GM21723 (cell line): ENCODE measurements at regions not wholly inside any gene's neighbourhood (a gene's known extent, or its start where the extent isn't known, plus 50 kb on each side); places are given as distances from the start of the nearest gene placed in this dataset.
"Not testable (repeated sequence)": the region's sequence is repeated elsewhere in the genome, so short reads cannot be mapped to it uniquely, and the experiment has no call there.

ENCODE experiments used
- ATAC-seq: cut with Tn5 transposase; IDR thresholded peaks from one replicate; pipeline ENCODE4 v1.9.1; 2021; ENCODE audit warnings: mild to moderate bottlenecking, moderate library complexity; ENCODE audit not compliant: unreplicated experiment

- ATAC-seq: no peak
Observed at GRCh38 chr18:27301615-27302378, 116.7 kb upstream of the CHST9 start.

- no peak for ATAC-seq
Observed at GRCh38 chr18:27298214-27298804, 113.2 kb upstream of the CHST9 start.

- not testable (repeated sequence) for ATAC-seq
Observed at GRCh38 chr18:27285973-27286562, 101.0 kb upstream of the CHST9 start.

- no peak for ATAC-seq
Observed at GRCh38 chr18:27278131-27278530, 93.0 kb upstream of the CHST9 start.

- no peak for ATAC-seq
Observed at GRCh38 chr18:27277554-27277953, 92.4 kb upstream of the CHST9 start.

GRCh38 chr18:27276886-27277285 lies 91.8 kb upstream of the CHST9 start:
- no peak for ATAC-seq

DNA sequence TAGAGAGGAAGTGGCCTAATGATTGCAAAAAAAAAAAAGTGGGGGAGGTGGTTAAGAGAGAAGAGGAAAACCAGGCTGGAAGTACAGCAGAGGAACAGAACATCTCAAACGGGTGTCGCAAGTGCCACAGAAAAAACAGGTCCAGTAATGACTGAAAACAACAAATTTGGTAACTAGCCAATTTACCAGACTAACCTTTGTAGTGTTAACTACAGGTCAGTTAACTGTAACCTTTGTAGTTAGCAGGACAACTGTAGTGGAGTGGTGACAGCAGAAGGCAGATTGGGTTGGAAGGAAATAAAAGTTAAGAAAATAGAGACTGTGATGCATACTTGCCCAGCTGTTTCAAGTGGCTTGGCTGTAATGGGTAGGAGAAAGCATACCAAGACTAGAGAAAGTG lies 91.4 kb upstream of the CHST9 start:
- ATAC-seq: no peak

- ATAC-seq: no peak
Observed at GRCh38 chr18:27274901-27275300, 89.8 kb upstream of the CHST9 start.

GRCh38 chr18:27270508-27270907 lies 85.4 kb upstream of the CHST9 start:
- ATAC-seq: no peak

- ATAC-seq: no peak
Observed at GRCh38 chr18:27263369-27263768, 78.3 kb upstream of the CHST9 start.

- no peak for ATAC-seq
Observed at GRCh38 chr18:27261769-27262549, 76.9 kb upstream of the CHST9 start.

DNA sequence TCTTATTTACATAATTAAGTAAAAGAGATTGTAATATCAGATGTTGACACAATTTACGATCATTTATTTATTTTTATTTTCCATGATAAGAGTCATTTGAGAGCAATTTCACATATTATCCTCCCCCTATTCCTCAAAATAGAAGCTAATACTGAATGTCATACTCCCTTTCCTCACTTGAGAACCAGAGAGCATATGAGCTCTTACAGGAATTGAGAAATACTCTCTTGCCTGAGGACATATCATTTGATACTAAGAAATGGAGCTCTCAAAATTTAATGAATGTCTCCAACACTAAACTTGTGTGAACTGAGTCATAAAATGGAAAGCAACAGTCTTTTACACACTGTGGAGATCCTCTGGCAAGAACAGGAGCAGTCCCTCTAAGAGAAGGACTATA lies 68.5 kb upstream of the CHST9 start:
- ATAC-seq: no peak

DNA sequence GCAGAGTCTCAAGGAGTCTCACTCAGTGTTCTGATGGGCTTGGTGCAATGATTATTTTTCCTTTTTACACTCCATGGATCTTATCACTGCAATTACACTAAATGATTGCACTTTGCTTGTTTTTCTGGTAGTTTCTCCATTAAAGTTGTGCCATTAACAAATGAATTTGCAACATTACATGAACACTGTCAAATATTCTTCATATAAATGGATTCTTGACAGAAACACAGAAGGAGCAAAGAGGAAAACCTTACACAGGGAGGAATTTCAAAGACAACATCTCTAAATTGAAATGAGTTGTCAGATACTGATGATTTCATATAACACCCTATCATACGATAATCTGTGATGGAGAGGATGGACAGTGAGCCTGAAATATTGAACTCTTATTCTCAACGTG lies 65.4 kb upstream of the CHST9 start:
- ATAC-seq: no peak

GRCh38 chr18:27249933-27250332 lies 64.8 kb upstream of the CHST9 start:
- ATAC-seq: no peak

GRCh38 chr18:27244259-27244658 lies 59.2 kb upstream of the CHST9 start:
- no peak for ATAC-seq

DNA sequence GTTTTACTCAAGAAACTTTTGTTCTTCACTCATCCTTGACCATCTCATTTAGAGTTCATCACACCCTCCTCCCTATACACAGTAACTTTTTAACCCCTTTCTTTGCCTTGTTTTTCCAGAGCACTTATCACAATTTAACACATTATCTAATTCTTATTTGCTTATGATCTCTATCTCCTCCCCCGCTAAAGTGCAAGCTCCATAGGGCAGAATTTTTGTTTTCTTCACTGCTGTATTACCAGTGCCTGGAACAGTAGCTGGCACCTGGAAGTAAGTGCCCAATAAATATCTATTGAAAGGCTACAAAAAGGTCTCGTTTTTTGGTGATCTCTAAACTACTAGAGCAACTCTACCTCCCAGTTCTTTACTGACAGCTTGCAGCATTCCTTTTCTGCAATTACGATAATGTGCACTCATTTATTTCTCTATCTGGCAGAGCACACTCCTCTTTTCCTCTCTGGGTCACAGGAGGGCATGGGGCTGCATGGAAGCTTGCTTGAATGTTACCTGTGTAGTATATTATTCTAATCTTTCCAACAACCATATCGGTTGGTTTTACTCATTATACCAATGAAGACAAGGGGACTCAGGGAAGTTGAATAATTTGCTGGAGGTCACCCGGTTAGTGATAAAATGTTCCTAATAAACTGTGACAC lies 57.4 kb upstream of the CHST9 start:
- no peak for ATAC-seq

DNA sequence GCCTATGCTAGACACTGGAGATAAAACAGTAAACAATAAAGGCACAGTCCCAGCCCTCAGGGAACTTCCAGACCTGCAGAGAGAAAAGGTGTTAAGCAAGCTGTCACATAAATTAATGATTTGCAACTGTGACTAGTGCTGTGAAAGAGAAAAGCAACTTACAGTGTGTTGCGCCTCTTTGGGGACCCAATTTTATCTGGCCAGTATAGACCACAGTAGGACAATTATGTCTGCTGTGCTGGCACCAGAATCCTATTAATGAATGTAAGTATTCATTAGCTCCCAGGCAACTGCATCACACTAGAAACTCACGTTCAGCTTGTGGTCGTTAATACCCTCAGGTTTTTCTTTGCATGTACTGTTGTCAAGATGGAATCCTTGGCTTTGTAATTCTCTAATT lies 55.3 kb upstream of the CHST9 start:
- no peak for ATAC-seq

DNA sequence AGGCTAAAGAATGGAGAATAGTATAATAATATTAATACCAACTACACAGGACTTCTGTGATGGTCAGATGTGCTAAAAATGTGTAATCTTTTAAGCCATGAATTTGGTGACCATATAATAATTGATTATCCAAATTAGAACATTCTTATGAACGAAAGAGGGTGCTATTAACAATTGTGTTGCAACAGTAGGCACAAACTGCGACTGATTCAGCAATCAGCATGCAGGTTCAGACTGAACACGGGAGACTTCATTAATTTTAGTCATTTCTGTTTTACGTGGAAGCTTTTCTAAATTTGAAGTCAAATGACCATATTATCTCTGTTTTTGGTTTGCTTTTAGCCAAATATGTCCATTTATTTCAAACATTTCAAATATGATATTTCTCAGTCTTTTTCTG lies 54.6 kb upstream of the CHST9 start:
- ATAC-seq: no peak

DNA sequence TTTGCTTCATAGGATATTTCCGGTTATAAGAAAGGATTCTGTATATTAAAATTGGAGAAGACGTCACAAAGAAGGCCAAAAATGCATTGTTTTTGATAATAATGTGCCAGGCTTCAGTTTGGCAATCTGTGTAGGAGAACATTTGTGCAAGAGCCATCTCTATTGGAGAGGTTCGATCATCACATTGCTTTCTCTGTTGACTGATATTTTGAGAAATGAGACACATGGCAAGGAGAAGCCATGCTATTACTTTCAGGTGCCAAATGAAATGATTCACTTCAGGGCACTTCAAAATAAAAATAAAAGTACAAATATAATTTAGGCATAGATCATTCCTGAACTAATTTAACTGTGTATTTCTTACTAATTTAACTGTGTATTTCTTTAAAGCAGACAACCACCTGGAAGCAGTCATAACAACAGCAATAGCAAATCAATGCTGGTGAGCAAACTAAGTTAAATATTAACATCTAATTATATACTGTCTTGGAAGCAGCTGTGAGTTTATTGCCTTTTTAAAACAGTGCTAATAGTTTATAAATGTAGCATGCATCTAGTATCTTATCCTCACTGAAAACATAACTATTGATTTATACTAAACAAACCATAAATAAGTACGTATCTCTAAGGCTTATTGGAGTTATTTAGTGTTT lies 50.2 kb upstream of the CHST9 start:
- ATAC-seq: no peak
